ENCODE measurements at regions not wholly inside any gene's neighbourhood (a gene's known extent, or its start where the extent isn't known, plus 50 kb on each side); places are given as distances from the start of the nearest gene placed in this dataset.

DNA sequence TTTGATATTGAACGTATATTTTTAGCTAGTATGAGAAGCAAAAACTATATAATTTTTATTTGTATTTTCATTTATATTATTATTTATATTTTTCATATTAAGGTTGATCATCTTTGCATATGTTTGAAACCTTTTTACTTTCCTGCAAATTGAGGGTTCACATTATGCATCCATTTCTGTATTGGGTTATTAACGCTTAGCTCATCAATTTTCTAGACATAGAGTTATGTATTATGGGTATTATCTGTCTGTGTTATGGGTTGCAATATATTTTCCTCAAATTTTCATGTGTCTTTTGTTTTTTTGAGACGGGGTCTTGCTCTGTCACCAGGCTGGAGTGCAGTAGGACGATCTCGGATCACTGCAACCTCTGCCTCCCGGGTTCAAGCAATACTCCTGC is 2377.0 kb upstream of the WWC1 start:
- H3K4me1 ChIP-seq = no peaks in the 10 kb centered on the region
- H3K9me3 ChIP-seq = no peaks in the 10 kb centered on the region
- TF ChIP-seq, protein P1, sequence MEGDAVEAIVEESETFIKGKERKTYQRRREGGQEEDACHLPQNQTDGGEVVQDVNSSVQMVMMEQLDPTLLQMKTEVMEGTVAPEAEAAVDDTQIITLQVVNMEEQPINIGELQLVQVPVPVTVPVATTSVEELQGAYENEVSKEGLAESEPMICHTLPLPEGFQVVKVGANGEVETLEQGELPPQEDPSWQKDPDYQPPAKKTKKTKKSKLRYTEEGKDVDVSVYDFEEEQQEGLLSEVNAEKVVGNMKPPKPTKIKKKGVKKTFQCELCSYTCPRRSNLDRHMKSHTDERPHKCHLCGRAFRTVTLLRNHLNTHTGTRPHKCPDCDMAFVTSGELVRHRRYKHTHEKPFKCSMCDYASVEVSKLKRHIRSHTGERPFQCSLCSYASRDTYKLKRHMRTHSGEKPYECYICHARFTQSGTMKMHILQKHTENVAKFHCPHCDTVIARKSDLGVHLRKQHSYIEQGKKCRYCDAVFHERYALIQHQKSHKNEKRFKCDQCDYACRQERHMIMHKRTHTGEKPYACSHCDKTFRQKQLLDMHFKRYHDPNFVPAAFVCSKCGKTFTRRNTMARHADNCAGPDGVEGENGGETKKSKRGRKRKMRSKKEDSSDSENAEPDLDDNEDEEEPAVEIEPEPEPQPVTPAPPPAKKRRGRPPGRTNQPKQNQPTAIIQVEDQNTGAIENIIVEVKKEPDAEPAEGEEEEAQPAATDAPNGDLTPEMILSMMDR (IDR thresholded peaks at IDR 0.05; ENCODE audit: low read depth, low read length) = no peak
- DNase-seq = no peak
- H3K4me3 ChIP-seq (ENCODE audit: low read depth, low read length) = no peak overlapping the region
- no peaks in the 10 kb centered on the region for H3K27me3 ChIP-seq
- no peaks in the 10 kb centered on the region for H3K36me3 ChIP-seq

GRCh38 chr5:165919196-165919595 is 2372.2 kb upstream of the WWC1 start:
- DNase-seq = no peak
- H3K27me3 ChIP-seq = no peaks in the 10 kb centered on the region
- no peaks in the 10 kb centered on the region for H3K36me3 ChIP-seq
- no peaks in the 10 kb centered on the region for H3K4me1 ChIP-seq
- TF ChIP-seq, protein P1 (IDR thresholded peaks at IDR 0.05; ENCODE audit: low read depth, low read length) = no peak
- no peaks in the 10 kb centered on the region for H3K9me3 ChIP-seq
- H3K4me3 ChIP-seq (ENCODE audit: low read depth, low read length) = no peak overlapping the region

GRCh38 chr5:165920655-165921054 is 2370.8 kb upstream of the WWC1 start:
- no peak overlapping the region for H3K4me3 ChIP-seq (ENCODE audit: low read depth, low read length)
- TF ChIP-seq, protein P1 (IDR thresholded peaks at IDR 0.05; ENCODE audit: low read depth, low read length) = no peak
- DNase-seq = no peak

DNA sequence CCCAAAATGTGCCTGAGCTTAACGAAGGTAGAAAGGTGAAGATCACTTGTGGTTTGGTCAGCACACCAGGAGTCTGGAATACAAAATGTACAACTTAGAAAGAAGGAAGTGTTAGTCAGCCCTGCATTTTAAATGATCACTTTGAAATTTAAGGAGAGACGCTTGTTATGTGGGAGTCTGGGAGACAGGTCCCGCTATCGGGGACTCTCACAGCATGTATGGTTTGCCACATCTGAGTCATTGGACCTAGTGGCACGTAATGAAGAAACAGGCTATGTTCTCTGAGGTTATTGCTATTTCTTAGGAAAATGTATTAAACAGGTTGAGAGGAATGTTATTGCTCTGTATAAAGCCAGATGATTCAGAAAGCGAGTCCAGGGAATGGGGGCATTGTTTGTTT is 2362.5 kb upstream of the WWC1 start:
- H3K27me3 ChIP-seq = no peaks in the 10 kb centered on the region
- no peaks in the 10 kb centered on the region for H3K4me1 ChIP-seq
- no peak for DNase-seq
- peaks cover 5% of the 10 kb centered on the region for H3K9me3 ChIP-seq
- H3K4me3 ChIP-seq (ENCODE audit: low read depth, low read length) = no peak overlapping the region
- TF ChIP-seq, protein P1 (IDR thresholded peaks at IDR 0.05; ENCODE audit: low read depth, low read length) = no peak
- no peaks in the 10 kb centered on the region for H3K36me3 ChIP-seq

More at GRCh38 chr5:165920655-165921054, 2370.8 kb upstream of the WWC1 start:
- Histone ChIP-seq H3K27me3 (no peaks in the 10 kb centered on the region), H3K4me1 (no peaks in the 10 kb centered on the region), H3K9me3 (no peaks in the 10 kb centered on the region), H3K36me3 (no peaks in the 10 kb centered on the region)

DNA sequence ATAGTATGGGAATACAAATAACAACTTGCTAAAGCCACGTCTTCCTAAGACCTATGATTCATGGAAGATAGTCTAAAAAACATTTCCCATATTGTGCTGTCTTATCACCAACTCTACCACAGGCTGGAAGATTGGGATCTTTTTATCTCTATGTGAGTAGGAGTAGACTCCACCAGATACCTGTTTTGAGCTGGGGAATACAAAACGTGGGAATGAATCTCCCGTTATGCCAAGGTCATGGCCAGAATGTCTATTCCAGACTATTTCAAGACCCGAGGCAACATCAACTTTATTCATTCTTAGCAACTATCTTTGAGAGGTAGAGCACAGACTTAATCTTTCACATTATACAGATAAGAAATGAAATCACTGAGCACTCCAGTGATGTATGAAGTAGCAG is 2350.9 kb upstream of the WWC1 start:
- Histone ChIP-seq H3K4me3 (ENCODE audit: low read depth, low read length) (no peak overlapping the region), H3K9me3 (peaks cover 2% of the 10 kb centered on the region; the same call in 1 of the 2 replicates), H3K4me1 (no peaks in the 10 kb centered on the region), H3K36me3 (no peaks in the 10 kb centered on the region), H3K27me3 (no peaks in the 10 kb centered on the region)
- TF ChIP-seq, protein P1 (IDR thresholded peaks at IDR 0.05; ENCODE audit: low read depth, low read length) = no peak
- DNase-seq = no peak

- Histone ChIP-seq H3K4me3 (ENCODE audit: low read depth, low read length) (no peak overlapping the region), H3K36me3 (no peaks in the 10 kb centered on the region), H3K9me3 (no peaks in the 10 kb centered on the region), H3K27me3 (no peaks in the 10 kb centered on the region), H3K4me1 (no peaks in the 10 kb centered on the region)
- no peak for DNase-seq
- TF ChIP-seq, protein P1 (IDR thresholded peaks at IDR 0.05; ENCODE audit: low read depth, low read length) = no peak
These were observed 2334.6 kb upstream of the WWC1 start for GRCh38 chr5:165956854-165957253.

Measured in BE2C (cell line).